K562 (cell line): ENCODE measurements at regions not wholly inside any gene's neighbourhood (a gene's known extent, or its start where the extent isn't known, plus 50 kb on each side); places are given as distances from the start of the nearest gene placed in this dataset.

ENCODE experiments used
- ATAC-seq: fragments of 200-7000 bp; cut with Tn5 transposase; 3 replicates; pipeline ENCODE4 v1.9.1; 2020; ENCODE audit warnings: moderate library complexity
- BruUV-seq: library from RNA; stranded (reverse); fragments of 400-500 nt; replicated peaks from 2 replicates; lab custom pipeline; 2021; lab: Mats Ljungman, UMichigan
- CTCF ChIA-PET: fragments of 300-600 bp; formaldehyde crosslinking; extraction: SDS; loops from one replicate; lab custom pipeline; 2021; ENCODE audit warnings: low intra/inter-chr PET ratio; lab: Yijun Ruan, JAX
- POLR2A ChIA-PET: fragments of 300-600, 350-650 bp; sonication (Branson Sonifier 250); formaldehyde crosslinking; extraction: SDS; loops from one replicate; lab custom pipeline; 2021; ENCODE audit warnings: antibody characterized with exemption, inconsistent platforms; lab: Yijun Ruan, JAX
- DNase-seq, 4 experiments: peaks; one replicate each; pipeline versions ENCODE4 v3.0.0 to v3.0.0-alpha.2; 2011 to 2018; ENCODE audit warnings: low spot score in 3 of 4, mixed read lengths in 3 of 4; ENCODE audit errors: extremely low read depth in 1 of 4
- FAIRE-seq: peaks from 2 replicates; lab custom pipeline; 2011; peaks lifted over from hg19 to GRCh38; lab: Jason Lieb, UNC
- H2AFZ ChIP-seq: 2 replicates; pipeline ENCODE4 v1.6.0; 2011; ENCODE audit warnings: low read depth, low read length, control low read depth, inconsistent platforms
- H3K27ac ChIP-seq: fragments of 200-600 bp; 3 replicates; pipeline ENCODE4 v1.8.0; 2011; ENCODE audit warnings: low read depth, mild to moderate bottlenecking, control low read depth, inconsistent platforms, low read length, moderate library complexity, mixed read lengths; ENCODE audit errors: extremely low read depth
- H3K27me3 ChIP-seq, 2 experiments: fragments of 300-600 bp in 1 of 2; 2 replicates in 1 of 2; 3 replicates in 1 of 2; pipeline versions ENCODE4 v1.6.0 to v1.8.0; 2011; ENCODE audit warnings: inconsistent platforms in 2 of 2, low read length in 2 of 2, mild to moderate bottlenecking in 1 of 2, mixed read lengths in 1 of 2, moderate library complexity in 1 of 2; ENCODE audit not compliant: control insufficient read depth in 2 of 2, insufficient read depth in 2 of 2
- H3K36me3 ChIP-seq: fragments of 300-600 bp; 3 replicates; pipeline ENCODE4 v1.8.0; 2011; ENCODE audit warnings: mild to moderate bottlenecking, low read length, inconsistent platforms; ENCODE audit not compliant: control insufficient read depth, insufficient read depth
- H3K4me1 ChIP-seq, 2 experiments: fragments of 200-600 bp in 1 of 2; replicated peaks in 1 of 2; 2 replicates in 1 of 2; 3 replicates in 1 of 2; pipeline versions ENCODE4 v1.5.1 to v1.8.0; 2011; ENCODE audit warnings: inconsistent platforms in 2 of 2, low read length in 2 of 2, mild to moderate bottlenecking in 1 of 2, mixed read lengths in 1 of 2, moderate library complexity in 1 of 2; ENCODE audit not compliant: control insufficient read depth in 2 of 2, insufficient read depth in 2 of 2
- H3K4me2 ChIP-seq: 2 replicates; pipeline ENCODE4 v1.6.1; 2011; ENCODE audit warnings: low read length, control low read depth, inconsistent platforms, mixed read lengths; ENCODE audit not compliant: insufficient read depth
- H3K4me3 ChIP-seq: fragments of 200-600 bp; sonication (generic), shearing (Covaris generic); 2 replicates; pipeline ENCODE4 v1.5.1; 2016; ENCODE audit warnings: control low read depth, inconsistent platforms
- H3K79me2 ChIP-seq: fragments of 200-600 bp; 3 replicates; pipeline ENCODE4 v1.8.0; 2011; ENCODE audit warnings: low read length, inconsistent platforms; ENCODE audit not compliant: control insufficient read depth, insufficient read depth
- H3K9ac ChIP-seq, 2 experiments: 2 replicates each; pipeline versions ENCODE4 v1.6.0 to v1.6.1; 2011; ENCODE audit warnings: low read depth in 2 of 2, low read length in 2 of 2, control low read depth in 1 of 2, inconsistent platforms in 1 of 2, mild to moderate bottlenecking in 1 of 2, mixed read lengths in 1 of 2; ENCODE audit not compliant: insufficient read depth in 1 of 2
- H3K9me1 ChIP-seq: one replicate; pipeline ENCODE4 v1.6.0; 2011; ENCODE audit warnings: inconsistent platforms, mild to moderate bottlenecking, low read length, moderate library complexity; ENCODE audit not compliant: control insufficient read depth, insufficient read depth
- H3K9me3 ChIP-seq: replicated peaks from 2 replicates; pipeline ENCODE4 v1.5.1; 2011; ENCODE audit warnings: low read depth, low read length, inconsistent platforms; ENCODE audit not compliant: control insufficient read depth, insufficient read depth
- H4K20me1 ChIP-seq: replicated peaks from 2 replicates; pipeline ENCODE4 v1.6.1; 2011; ENCODE audit warnings: low read length, inconsistent platforms, mixed read lengths; ENCODE audit not compliant: control insufficient read depth, insufficient read depth
- CC2D1A ChIP-seq: fragments of 450-650 bp; IDR thresholded peaks from 2 replicates; pipeline ENCODE4 v1.6.1; 2017; ENCODE audit warnings: mild to moderate bottlenecking
- CREB3L1 ChIP-seq: fragments of 450-650 bp; IDR thresholded peaks from 2 replicates; pipeline ENCODE4 v1.6.1; 2014; ENCODE audit warnings: low read depth, mild to moderate bottlenecking, moderate library complexity, borderline replicate concordance
- IFI16 ChIP-seq: fragments of 250-450 bp; sonication (Bioruptor Pico); IDR thresholded peaks from 2 replicates; pipeline ENCODE4 v2.1.2; 2022; ENCODE audit warnings: mild to moderate bottlenecking, inconsistent platforms
- MEF2D ChIP-seq: conservative IDR thresholded peaks from 2 replicates; pipeline ENCODE4 v1.6.1; 2016; ENCODE audit warnings: low read depth, missing genetic modification characterization, missing compliant biosample characterization
- NFRKB ChIP-seq: fragments of 450-650 bp; IDR thresholded peaks from 2 replicates; pipeline ENCODE4 v1.6.1; 2016; ENCODE audit warnings: low read depth
- NRF1 ChIP-seq, 2 experiments: fragments of 450-650 bp; IDR thresholded peaks in 1 of 2; conservative IDR thresholded peaks in 1 of 2; 2 replicates each; pipeline ENCODE4 v1.6.1; 2014; ENCODE audit warnings: mild to moderate bottlenecking in 2 of 2
- PRPF4 ChIP-seq: fragments of 200-400 bp; formaldehyde crosslinking; IDR thresholded peaks from one replicate; pipeline ENCODE4 v1.6.1; 2017; ENCODE audit warnings: low read length, low read depth, mild to moderate bottlenecking; ENCODE audit not compliant: insufficient read depth, poor library complexity, severe bottlenecking
- SAFB ChIP-seq: fragments of 200-400 bp; formaldehyde crosslinking; IDR thresholded peaks from 2 replicates; pipeline ENCODE4 v1.6.1; 2017; ENCODE audit warnings: low read depth, low read length, borderline replicate concordance
- XRCC3 ChIP-seq: fragments of 450-650 bp; IDR thresholded peaks from 2 replicates; pipeline ENCODE4 v1.6.1; 2017; ENCODE audit warnings: mild to moderate bottlenecking, moderate library complexity
- ZEB2 ChIP-seq: fragments of 450-650 bp; IDR thresholded peaks from 2 replicates; pipeline ENCODE4 v1.6.1; 2016
- ZNF165 ChIP-seq: fragments of 250-450 bp; sonication (Bioruptor Pico); IDR thresholded peaks from 2 replicates; pipeline ENCODE4 v1.4.0; 2020; ENCODE audit warnings: borderline replicate concordance
- ZNF354B ChIP-seq: fragments of 250-450 bp; sonication (Bioruptor Pico); IDR thresholded peaks from 2 replicates; pipeline ENCODE4 v1.4.0; 2020
- WGBS: fragments of 100-300 bp; shearing (Covaris generic); methylation state at CpG from one replicate; pipeline ENCODE4 v1.1.6; 2016; ENCODE audit warnings: low coverage, mixed read lengths; ENCODE audit not compliant: insufficient coverage; ENCODE audit errors: missing lambda C conversion rate; 5-methylcytosine and 5-hydroxymethylcytosine counted together
- in situ Hi-C: fragments of 300-500 bp; cut with MboI; formaldehyde crosslinking; loops from 4 replicates; pipeline ENCODE4 v1.15.0; 2018; ENCODE audit warnings: inconsistent platforms, mixed read lengths
- intact Hi-C: fragments of 100-400 bp; cut with micrococcal nuclease; formaldehyde crosslinking; loops from 2 replicates; pipeline ENCODE4 v1.14.2; 2022
- TF ChIP-seq, protein P1 (sequence below): fragments of 450-650 bp; IDR thresholded peaks from 2 replicates; pipeline ENCODE4 v1.7.0; 2016; ENCODE audit warnings: borderline replicate concordance
- TF ChIP-seq, protein P2 (sequence below): fragments of 450-650 bp; formaldehyde crosslinking; IDR thresholded peaks from 2 replicates; pipeline ENCODE4 v1.4.0; 2020; ENCODE audit warnings: mild to moderate bottlenecking, moderate library complexity

DNA sequence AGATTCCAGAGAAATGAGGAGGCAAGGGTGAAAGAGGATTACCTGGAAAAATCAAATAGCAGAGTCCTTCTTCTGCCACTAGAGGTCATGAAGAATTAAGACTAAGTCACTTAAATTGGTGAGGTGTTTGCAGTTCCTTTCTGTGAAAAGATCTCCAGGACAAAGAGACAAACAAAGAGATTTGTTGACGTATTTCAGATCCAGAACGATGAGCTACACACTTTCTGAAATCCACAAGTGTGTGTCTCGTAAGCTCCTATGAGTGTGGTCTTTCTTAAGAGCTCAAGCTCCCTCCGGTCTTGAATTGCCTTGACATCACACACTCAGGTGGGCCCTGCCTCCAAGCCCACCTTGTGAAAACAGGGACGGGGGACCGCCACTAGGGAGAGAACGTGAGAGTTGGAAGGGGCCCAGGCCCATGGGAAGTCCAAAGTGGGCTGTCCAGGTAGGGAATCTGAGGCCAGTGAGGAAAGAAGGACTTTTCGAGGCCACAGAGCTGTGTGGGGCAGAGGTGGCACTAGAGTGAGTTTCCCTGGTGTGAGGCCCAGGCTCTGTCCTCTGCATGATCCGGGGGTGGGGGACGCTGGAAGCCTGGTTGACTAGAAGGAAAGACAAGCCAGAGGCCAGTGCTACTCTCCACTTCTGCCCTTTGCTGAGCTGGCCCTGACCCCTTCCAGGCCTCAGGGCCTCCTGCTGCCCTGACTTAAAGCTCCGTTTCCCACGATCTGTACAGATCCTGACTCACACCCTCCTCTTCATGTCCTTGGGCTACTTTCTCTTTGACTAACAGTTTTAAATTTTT is 168.1 kb upstream of the NCK2 start:
- Histone ChIP-seq H3K9me3 (no peaks in the 10 kb centered on the region), H3K9me1 (no peaks in the 10 kb centered on the region), H2AFZ (peak overlapping the region; percentile 16), H3K27me3 (peaks cover 2 to 9% of the 10 kb centered on the region in 2 experiments; a peak in 4 of 5 replicates), H3K27ac (no peak overlapping the region), H3K9ac (peak overlapping the region in 1 of 2 experiments; percentile 3; a peak in 2 of 4 replicates), H3K79me2 (no peaks in the 10 kb centered on the region), H4K20me1 (no peaks in the 10 kb centered on the region), H3K4me3 (no peak overlapping the region), H3K36me3 (no peaks in the 10 kb centered on the region), H3K4me2 (no peak overlapping the region), H3K4me1 (peaks cover 0 to 5% of the 10 kb centered on the region in 2 experiments; a peak in 1 of 5 replicates)
- ChIA-PET CTCF (interaction anchor here (1.0 to 1.2 kb wide), 3 partner anchors 95 to 211 kb away, joined by 3 read pairs; no protein-coding TSS in a partner anchor), POLR2A (interaction anchor here (1.2 to 2.1 kb wide), 3 partner anchors 10 to 25 kb away, joined by 4 to 5 read pairs (median 4); no protein-coding TSS in a partner anchor)
- in situ Hi-C loops (no loop called here), intact Hi-C loops (loop anchor here (1.0 to 10.0 kb wide), 6 partner anchors 56 to 968 kb away; no protein-coding TSS in a partner anchor)
- FAIRE-seq (peak; percentile 84), DNase-seq (peak in 2 of 4 experiments; percentile 38 to 39), ATAC-seq (peak; percentile 86)
- WGBS: 37% methylated on average over 11 of the region's 12 CpGs
- BruUV-seq: no TSS peak
- no peak for TF ChIP-seq XRCC3
- no peak for TF ChIP-seq ZNF354B
- no peak for TF ChIP-seq NFRKB
- TF ChIP-seq IFI16 (CRISPR knock-in tag): no peak
- TF ChIP-seq, protein P1, sequence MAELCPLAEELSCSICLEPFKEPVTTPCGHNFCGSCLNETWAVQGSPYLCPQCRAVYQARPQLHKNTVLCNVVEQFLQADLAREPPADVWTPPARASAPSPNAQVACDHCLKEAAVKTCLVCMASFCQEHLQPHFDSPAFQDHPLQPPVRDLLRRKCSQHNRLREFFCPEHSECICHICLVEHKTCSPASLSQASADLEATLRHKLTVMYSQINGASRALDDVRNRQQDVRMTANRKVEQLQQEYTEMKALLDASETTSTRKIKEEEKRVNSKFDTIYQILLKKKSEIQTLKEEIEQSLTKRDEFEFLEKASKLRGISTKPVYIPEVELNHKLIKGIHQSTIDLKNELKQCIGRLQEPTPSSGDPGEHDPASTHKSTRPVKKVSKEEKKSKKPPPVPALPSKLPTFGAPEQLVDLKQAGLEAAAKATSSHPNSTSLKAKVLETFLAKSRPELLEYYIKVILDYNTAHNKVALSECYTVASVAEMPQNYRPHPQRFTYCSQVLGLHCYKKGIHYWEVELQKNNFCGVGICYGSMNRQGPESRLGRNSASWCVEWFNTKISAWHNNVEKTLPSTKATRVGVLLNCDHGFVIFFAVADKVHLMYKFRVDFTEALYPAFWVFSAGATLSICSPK: no peak
- 0 out of 2 replicates have a peak, but pooled peaks have one; percentile 35 for TF ChIP-seq MEF2D (tag)
- no peak for TF ChIP-seq CC2D1A
- no peak for TF ChIP-seq NRF1 (conservative IDR thresholded peaks at IDR 0.05 in 1 of 2, IDR thresholded peaks at IDR 0.05 in 1 of 2)
- TF ChIP-seq, protein P2, sequence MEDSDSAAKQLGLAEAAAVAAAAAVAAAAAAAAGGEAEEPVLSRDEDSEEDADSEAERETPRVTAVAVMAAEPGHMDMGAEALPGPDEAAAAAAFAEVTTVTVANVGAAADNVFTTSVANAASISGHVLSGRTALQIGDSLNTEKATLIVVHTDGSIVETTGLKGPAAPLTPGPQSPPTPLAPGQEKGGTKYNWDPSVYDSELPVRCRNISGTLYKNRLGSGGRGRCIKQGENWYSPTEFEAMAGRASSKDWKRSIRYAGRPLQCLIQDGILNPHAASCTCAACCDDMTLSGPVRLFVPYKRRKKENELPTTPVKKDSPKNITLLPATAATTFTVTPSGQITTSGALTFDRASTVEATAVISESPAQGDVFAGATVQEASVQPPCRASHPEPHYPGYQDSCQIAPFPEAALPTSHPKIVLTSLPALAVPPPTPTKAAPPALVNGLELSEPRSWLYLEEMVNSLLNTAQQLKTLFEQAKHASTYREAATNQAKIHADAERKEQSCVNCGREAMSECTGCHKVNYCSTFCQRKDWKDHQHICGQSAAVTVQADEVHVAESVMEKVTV (CRISPR knock-in tag): peak; percentile 73
- TF ChIP-seq ZEB2: no peak
- no peak for TF ChIP-seq PRPF4
- TF ChIP-seq ZNF165 (CRISPR knock-in tag): no peak
- TF ChIP-seq CREB3L1: no peak
- no peak for TF ChIP-seq SAFB
